22Rv1 (cell line): ENCODE measurements at regions not wholly inside any gene's neighbourhood (a gene's known extent, or its start where the extent isn't known, plus 50 kb on each side); places are given as distances from the start of the nearest gene placed in this dataset.

Experiments used
- ZFX ChIP-seq: fragments of 450-650 bp; IDR thresholded peaks from 2 replicates; pipeline ENCODE4 v1.6.1; 2017; ENCODE audit warnings: antibody characterized with exemption, borderline replicate concordance
- TF ChIP-seq, protein P1 (sequence below): fragments of 450-650 bp; IDR thresholded peaks from 2 replicates; pipeline ENCODE4 v1.5.1; 2017; ENCODE audit warnings: mild to moderate bottlenecking

DNA sequence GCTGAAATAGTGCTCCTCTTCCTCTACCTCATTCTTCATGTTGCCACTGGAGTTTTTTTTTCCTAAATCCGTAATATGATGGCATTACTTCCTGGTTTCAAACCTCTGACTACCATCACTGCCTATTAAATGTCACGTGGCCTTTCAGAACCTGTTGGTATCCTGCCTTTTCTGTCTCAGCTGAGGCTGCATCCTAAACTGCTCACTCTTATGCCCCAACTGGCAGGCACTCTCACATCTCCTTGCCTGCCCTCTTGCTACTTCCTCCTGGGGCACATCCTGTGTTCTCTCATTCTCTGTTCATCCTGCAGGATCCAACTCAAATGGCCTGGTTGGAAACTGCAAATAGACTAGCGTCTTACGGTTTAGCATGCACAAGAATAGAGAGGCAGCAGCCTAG, 468.1 kb upstream of the FANCL start:
- TF ChIP-seq, protein P1, sequence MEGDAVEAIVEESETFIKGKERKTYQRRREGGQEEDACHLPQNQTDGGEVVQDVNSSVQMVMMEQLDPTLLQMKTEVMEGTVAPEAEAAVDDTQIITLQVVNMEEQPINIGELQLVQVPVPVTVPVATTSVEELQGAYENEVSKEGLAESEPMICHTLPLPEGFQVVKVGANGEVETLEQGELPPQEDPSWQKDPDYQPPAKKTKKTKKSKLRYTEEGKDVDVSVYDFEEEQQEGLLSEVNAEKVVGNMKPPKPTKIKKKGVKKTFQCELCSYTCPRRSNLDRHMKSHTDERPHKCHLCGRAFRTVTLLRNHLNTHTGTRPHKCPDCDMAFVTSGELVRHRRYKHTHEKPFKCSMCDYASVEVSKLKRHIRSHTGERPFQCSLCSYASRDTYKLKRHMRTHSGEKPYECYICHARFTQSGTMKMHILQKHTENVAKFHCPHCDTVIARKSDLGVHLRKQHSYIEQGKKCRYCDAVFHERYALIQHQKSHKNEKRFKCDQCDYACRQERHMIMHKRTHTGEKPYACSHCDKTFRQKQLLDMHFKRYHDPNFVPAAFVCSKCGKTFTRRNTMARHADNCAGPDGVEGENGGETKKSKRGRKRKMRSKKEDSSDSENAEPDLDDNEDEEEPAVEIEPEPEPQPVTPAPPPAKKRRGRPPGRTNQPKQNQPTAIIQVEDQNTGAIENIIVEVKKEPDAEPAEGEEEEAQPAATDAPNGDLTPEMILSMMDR: no peak
- no peak for TF ChIP-seq ZFX
